ENCODE measurements at regions not wholly inside any gene's neighbourhood (a gene's known extent, or its start where the extent isn't known, plus 50 kb on each side); places are given as distances from the start of the nearest gene placed in this dataset.

DNA sequence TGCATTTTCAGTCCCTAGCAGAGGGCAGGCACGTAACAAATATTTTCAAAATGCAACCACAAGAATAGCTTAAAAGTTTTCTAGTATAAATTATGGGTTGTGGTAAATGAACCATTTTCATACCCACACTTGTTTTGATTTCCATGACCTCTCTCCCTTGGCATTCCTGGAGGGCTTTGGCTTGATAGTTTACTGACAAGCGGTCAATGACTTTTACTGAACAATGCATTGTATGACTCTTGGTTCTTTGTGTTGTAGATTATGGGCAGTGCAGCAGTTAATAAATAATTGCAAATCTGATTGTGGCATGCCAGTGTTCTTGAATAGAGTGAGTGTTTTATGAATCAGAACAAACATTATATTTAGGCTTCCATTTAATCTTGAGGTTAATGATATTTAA is 285.2 kb upstream of the ARX start:
- Histone ChIP-seq H3K4me1 (ENCODE audit: control insufficient read depth in 5 of 5, insufficient read depth in 5 of 5, low read length in 5 of 5) (no peaks in the 10 kb centered on the region), H3K4me3 (no peak overlapping the region), H3K9me3 (ENCODE audit: control insufficient read depth in 4 of 4, insufficient read depth in 3 of 4, low read length in 3 of 4) (no peaks in the 10 kb centered on the region), H3K27ac (ENCODE audit: low read depth in 1 of 2, low read length in 1 of 2) (no peak overlapping the region), H3K27me3 (ENCODE audit: control insufficient read depth in 3 of 3, insufficient read depth in 3 of 3, low read length in 2 of 3) (peaks cover 0 to 5% (median 0%) of the 10 kb centered on the region in 3 donors), H3K36me3 (ENCODE audit: control insufficient read depth in 4 of 4, insufficient read depth in 4 of 4, low read length in 4 of 4) (no peaks in the 10 kb centered on the region), H3K9ac (ENCODE audit: insufficient read depth in 1 of 2, low read length in 2 of 2) (no peak overlapping the region)
- TF ChIP-seq, protein P1, sequence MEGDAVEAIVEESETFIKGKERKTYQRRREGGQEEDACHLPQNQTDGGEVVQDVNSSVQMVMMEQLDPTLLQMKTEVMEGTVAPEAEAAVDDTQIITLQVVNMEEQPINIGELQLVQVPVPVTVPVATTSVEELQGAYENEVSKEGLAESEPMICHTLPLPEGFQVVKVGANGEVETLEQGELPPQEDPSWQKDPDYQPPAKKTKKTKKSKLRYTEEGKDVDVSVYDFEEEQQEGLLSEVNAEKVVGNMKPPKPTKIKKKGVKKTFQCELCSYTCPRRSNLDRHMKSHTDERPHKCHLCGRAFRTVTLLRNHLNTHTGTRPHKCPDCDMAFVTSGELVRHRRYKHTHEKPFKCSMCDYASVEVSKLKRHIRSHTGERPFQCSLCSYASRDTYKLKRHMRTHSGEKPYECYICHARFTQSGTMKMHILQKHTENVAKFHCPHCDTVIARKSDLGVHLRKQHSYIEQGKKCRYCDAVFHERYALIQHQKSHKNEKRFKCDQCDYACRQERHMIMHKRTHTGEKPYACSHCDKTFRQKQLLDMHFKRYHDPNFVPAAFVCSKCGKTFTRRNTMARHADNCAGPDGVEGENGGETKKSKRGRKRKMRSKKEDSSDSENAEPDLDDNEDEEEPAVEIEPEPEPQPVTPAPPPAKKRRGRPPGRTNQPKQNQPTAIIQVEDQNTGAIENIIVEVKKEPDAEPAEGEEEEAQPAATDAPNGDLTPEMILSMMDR (IDR thresholded peaks at IDR 0.05; ENCODE audit: control extremely low read depth, extremely low read depth), result no peak
- DNase-seq, result no peak
- ATAC-seq (ENCODE audit: insufficient read depth, low FRiP score), result no peak
- WGBS, 2 donors, result 72 to 84% methylated on average over 2 of the region's 2 CpGs

DNA sequence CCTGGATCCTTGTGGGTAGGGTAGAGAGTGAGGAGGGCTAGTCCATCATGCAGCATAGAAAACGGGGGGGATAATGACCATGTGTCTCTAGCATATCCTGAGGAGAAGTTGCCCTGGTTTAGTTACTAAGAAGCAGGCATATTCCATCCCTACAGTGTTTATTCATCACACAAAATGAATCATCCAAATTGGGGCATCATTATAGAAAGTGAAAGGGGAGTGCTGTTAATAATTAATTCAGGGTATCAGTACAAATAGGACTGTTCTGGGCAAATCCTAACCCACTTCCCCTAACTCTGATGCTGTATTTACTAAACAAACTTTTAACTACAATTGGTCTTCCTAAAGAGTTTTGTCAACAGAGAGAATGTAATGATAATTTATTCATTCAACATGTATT is 281.1 kb upstream of the ARX start:
- H3K36me3 ChIP-seq (ENCODE audit: control insufficient read depth in 4 of 4, insufficient read depth in 4 of 4, low read length in 4 of 4), result no peaks in the 10 kb centered on the region
- WGBS, 2 donors, result 40 to 71% methylated on average over 1 of the region's 1 CpG
- no peak for DNase-seq
- peaks cover 0 to 5% (median 0%) of the 10 kb centered on the region in 3 donors for H3K27me3 ChIP-seq (ENCODE audit: control insufficient read depth in 3 of 3, insufficient read depth in 3 of 3, low read length in 2 of 3)
- H3K4me1 ChIP-seq (ENCODE audit: control insufficient read depth in 5 of 5, insufficient read depth in 5 of 5, low read length in 5 of 5), result no peaks in the 10 kb centered on the region
- H3K4me3 ChIP-seq, result no peak overlapping the region
- no peaks in the 10 kb centered on the region for H3K9me3 ChIP-seq (ENCODE audit: control insufficient read depth in 4 of 4, insufficient read depth in 3 of 4, low read length in 3 of 4)
- ATAC-seq (ENCODE audit: insufficient read depth, low FRiP score), result no peak
- no peak overlapping the region for H3K9ac ChIP-seq (ENCODE audit: insufficient read depth in 1 of 2, low read length in 2 of 2)
- TF ChIP-seq, protein P1 (IDR thresholded peaks at IDR 0.05; ENCODE audit: control extremely low read depth, extremely low read depth), result no peak
- H3K27ac ChIP-seq (ENCODE audit: low read depth in 1 of 2, low read length in 1 of 2), result no peak overlapping the region

DNA sequence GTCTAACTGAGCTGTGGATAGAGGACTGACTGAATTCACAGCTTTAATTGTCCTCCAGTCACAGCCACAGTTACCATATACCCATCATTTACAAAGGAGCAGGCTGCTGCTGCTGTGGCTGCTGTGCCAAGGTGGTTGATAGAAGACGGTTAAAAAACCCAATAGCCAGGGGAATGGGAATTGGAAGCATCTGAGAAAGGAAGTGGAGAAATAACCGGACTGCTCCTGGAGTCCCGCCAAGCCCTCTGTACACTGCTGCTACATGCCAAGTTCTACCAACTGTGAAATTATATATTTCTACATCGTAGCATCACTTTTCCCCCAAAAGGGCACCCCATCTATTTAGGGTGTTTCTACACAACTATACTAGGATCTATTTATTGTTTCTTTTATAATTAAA is 279.7 kb upstream of the ARX start:
- Histone ChIP-seq H3K27me3 (ENCODE audit: control insufficient read depth in 3 of 3, insufficient read depth in 3 of 3, low read length in 2 of 3) (peaks cover 0 to 5% (median 0%) of the 10 kb centered on the region in 3 donors), H3K4me1 (ENCODE audit: control insufficient read depth in 5 of 5, insufficient read depth in 5 of 5, low read length in 5 of 5) (no peaks in the 10 kb centered on the region), H3K36me3 (ENCODE audit: control insufficient read depth in 4 of 4, insufficient read depth in 4 of 4, low read length in 4 of 4) (no peaks in the 10 kb centered on the region), H3K27ac (ENCODE audit: low read depth in 1 of 2, low read length in 1 of 2) (no peak overlapping the region), H3K4me3 (no peak overlapping the region), H3K9ac (ENCODE audit: insufficient read depth in 1 of 2, low read length in 2 of 2) (no peak overlapping the region), H3K9me3 (ENCODE audit: control insufficient read depth in 4 of 4, insufficient read depth in 3 of 4, low read length in 3 of 4) (no peaks in the 10 kb centered on the region)
- TF ChIP-seq, protein P1 (IDR thresholded peaks at IDR 0.05; ENCODE audit: control extremely low read depth, extremely low read depth), result no peak
- no peak for ATAC-seq (ENCODE audit: insufficient read depth, low FRiP score)
- 59 to 80% methylated on average over 4 of the region's 4 CpGs for WGBS, 2 donors
- peak in 1 of 3 donors; percentile 13 for DNase-seq

DNA sequence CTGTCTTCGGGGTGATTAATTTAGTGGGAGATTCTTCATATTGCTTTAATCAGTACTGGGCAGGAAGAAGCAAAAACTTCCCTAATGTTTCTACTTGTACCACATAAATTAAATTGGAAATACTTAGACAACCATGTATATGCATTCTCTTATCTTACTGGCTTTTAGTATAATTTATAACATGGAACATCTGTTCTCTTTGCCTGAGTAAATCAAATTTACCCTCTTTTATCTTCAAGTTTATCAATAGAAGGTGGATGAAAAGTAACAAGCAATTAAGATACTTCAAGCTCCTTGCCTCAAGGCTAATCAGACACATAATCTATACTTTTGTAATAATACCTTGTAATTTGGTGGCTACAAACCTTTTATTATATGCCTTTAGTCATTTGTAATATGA is 274.4 kb upstream of the ARX start:
- H3K27ac ChIP-seq (ENCODE audit: low read depth in 1 of 2, low read length in 1 of 2), result no peak overlapping the region
- H3K27me3 ChIP-seq (ENCODE audit: control insufficient read depth in 3 of 3, insufficient read depth in 3 of 3, low read length in 2 of 3), result peaks cover 0 to 3% (median 0%) of the 10 kb centered on the region in 3 donors
- no peaks in the 10 kb centered on the region for H3K9me3 ChIP-seq (ENCODE audit: control insufficient read depth in 4 of 4, insufficient read depth in 3 of 4, low read length in 3 of 4)
- H3K4me1 ChIP-seq (ENCODE audit: control insufficient read depth in 5 of 5, insufficient read depth in 5 of 5, low read length in 5 of 5), result no peaks in the 10 kb centered on the region
- WGBS, 2 donors, result 70 to 84% methylated on average over 1 of the region's 1 CpG
- ATAC-seq (ENCODE audit: insufficient read depth, low FRiP score) (no peak), DNase-seq (no peak)
- no peak overlapping the region for H3K9ac ChIP-seq (ENCODE audit: insufficient read depth in 1 of 2, low read length in 2 of 2)
- no peak overlapping the region for H3K4me3 ChIP-seq
- TF ChIP-seq, protein P1 (IDR thresholded peaks at IDR 0.05; ENCODE audit: control extremely low read depth, extremely low read depth), result no peak
- H3K36me3 ChIP-seq (ENCODE audit: control insufficient read depth in 4 of 4, insufficient read depth in 4 of 4, low read length in 4 of 4), result no peaks in the 10 kb centered on the region

All from lung (tissue), 11 donors.